Suppressor macrophage (primary cell): ENCODE measurements at regions not wholly inside any gene's neighbourhood (a gene's known extent, or its start where the extent isn't known, plus 50 kb on each side); places are given as distances from the start of the nearest gene placed in this dataset.
"Not testable (repeated sequence)": the region's sequence is repeated elsewhere in the genome, so short reads cannot be mapped to it uniquely, and the experiment has no call there.

Experiments used
- DNase-seq, 4 experiments: peaks; one replicate each; pipeline ENCODE4 v3.0.0-alpha.2; 2020 to 2022

DNA sequence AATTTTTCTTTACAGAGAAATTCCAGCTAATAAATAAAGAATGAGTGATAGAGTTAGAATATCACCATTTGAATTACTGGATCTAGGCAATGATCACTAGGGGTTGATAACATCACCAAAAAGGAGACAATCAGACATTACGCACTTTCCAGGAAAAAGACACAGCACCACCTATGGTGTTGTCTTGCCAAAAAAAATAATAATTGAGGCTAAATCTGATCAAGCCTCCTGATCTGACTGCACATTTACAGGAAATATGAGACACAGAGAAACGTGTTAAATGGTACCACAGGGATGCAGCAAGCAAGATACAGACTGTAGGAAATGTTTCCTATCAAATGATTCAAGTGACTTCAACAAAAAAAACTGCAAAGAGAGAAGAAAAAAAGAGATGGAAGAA lies 92.8 kb downstream of the EOMES start:
- no peak for DNase-seq

DNA sequence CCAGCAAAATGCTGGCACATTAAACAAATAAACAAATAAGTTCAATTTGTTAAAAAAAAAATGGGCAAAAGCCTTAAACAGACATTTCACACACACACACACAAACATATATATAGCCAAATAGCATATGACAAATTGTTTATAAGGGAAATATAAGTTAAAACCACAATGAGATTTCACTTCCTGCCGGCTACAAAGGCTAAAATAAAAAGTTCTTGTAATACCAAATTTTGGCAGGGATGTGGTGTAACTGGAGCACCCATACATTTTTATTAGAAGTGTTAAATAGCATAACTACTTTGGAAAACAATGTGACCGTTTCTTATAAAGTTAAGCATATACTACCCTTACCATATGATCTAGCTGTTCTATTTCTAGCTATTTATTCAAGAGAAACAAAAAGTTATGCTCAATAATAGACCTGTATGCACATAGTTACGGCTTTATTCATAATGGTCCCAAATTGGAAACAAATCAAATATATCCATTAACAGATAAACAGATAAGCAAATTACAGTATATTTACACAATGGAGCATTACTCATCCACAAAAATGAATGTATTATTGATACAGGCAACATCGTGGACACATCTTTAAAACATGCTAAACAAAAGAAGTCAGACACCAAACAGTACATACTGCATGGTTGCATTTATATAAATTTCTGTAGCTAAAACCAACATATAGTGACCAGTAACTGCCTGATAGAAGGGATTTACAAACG lies 93.9 kb downstream of the EOMES start:
- DNase-seq: peak in 2 of 4 experiments; percentile 46 to 55

DNA sequence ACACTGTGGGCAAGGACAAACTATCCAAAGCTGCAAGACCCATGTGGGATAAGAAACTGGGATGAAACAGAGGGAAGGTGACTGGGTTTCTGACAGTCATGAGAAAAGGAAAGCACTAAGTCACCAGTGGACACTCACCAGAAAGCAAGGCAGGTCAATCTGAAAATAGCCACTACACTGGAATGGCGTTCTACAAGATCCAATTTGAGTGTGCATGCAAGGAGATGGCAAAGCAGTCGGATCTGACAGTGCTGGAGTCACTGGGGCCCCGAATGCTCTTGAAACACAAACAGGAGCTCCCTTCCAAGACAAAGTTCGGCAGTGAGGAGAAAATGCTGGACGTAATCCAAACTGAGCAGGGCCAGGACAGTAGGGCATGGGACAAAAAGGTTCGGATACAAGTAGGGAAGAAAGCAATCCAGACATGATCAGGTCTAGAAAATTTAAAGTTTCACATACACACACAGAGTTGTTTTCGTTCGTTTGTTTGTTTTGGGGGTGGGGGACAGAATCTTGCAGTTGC lies 95.5 kb downstream of the EOMES start:
- DNase-seq: no peak

DNA sequence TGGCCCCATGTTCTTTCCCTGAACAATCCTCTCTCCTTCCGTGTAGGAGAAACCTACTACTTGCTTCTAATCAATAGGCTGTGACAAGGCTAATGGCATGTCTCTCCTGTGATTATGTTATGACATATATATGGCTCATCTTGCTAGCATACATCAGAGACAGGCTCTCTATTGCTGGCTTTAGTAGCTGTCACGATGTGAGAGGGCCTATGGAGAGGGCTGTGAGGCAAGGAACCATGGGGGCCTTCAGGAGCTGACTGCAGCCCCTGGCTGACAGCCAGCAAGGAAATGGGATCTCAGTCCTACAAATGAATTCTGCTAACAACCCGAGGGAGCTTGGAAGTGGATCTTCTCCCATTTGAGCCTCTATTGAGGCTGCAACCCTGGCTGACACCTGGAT lies 96.3 kb downstream of the EOMES start:
- no peak for DNase-seq

DNA sequence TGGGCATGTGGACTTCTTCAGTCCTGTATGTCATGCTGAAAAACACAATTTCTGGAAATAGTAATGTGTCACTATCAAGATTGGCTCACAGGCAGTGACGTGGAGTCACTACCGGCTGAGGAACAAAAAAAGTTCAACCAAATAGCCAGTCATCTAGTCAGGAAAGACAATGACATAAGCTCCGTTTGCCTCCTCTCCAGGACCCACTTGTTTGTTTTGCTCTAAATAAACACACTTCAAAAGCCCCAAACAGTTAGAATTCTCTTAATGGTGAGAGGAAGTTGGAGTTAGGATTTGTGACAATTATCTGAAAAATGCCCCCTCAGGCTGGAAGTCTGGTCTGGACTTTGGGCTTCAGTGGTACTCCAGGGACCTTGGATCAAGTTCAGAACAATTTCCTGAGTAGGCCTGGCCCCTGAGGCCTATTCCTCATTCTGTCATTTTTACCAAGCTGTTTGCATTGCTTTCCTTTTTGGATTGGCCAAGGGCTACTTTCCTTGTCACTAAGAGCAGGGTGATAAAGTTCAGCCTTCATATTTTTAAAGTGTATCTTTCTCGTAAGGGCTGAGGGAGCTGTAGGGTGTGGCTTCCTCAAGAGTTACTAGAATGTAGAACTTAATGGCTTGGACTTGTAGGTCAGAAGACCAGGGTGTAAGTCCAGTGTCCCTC lies 98.9 kb downstream of the EOMES start:
- peak in 3 of 4 experiments; percentile 19 to 48 (median 33) for DNase-seq

DNA sequence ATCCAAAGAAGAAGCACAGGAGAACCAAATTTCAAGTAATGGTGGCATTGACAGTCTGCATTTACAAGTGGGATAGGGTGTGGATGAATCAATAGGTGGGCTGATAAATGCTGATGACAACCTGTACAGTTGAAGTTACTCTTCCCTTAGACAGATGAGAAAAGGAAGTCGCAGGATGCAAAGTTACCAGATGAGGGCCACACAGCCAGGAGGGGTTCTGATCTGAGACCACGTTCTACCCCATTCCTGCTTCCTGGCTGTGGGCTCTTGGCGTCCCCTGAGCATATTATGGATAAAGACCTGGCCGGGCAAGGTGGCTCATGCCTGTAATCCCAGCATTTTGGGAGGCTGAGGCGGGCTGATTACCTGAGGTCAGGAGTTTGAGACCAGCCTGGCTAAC lies 104.6 kb downstream of the EOMES start:
- no peak for DNase-seq

DNA sequence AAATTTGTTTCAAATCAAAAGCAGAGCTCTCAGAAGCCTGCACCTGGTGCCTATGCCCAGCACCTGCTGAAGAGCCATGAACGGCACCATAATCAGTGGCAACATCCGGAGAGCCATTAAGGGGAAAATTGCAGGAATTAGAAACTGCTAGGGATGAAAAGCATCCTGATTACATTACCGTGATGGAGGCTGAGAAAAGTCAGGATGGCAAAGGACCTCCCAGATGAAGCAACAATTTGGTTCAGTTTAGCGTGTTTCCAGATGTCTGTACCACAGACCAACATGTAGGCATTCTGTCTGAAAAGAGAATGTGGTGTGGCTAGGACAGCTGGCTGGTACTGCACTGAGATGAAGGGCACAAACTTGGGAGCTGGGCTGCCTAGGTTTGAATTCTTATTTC lies 106.1 kb downstream of the EOMES start:
- no peak for DNase-seq

DNA sequence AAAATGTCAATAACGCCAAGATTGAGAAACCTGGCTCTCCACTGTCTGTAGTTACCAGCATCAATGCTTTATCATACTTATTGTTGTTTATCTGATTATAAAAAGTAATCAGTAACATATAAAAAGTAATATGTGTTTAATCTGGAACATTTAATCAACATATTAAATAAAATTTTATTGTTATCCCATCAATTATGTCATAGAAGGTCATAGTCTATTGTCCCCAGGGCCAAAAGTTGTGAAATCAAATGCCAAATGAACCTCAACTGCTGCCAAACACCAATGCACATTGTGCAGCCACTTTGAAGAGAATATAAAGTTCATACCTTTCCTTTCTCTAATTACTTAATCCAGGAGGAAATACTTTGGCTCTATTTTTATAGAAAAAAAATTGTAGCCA lies 106.6 kb downstream of the EOMES start:
- no peak for DNase-seq

DNA sequence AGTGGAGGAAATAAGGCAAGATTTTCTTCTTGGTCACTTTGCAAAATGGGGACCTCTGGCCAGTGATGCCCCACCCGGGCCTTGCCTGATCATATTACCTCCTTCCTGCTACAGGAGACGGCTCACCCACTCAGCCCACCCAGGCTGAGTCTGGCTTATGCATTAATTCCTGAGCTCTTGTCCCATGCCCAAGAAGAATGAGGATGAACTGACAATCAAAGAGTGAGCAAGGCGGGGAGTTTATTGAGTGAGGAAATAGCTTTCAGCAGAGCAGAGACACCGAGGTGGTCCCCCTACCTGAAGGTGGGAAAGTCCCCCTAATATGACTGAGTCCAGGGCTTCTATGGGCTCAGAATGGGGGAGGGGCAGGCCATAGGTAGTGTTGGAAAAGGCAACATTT lies 107.5 kb downstream of the EOMES start:
- DNase-seq: no peak

DNA sequence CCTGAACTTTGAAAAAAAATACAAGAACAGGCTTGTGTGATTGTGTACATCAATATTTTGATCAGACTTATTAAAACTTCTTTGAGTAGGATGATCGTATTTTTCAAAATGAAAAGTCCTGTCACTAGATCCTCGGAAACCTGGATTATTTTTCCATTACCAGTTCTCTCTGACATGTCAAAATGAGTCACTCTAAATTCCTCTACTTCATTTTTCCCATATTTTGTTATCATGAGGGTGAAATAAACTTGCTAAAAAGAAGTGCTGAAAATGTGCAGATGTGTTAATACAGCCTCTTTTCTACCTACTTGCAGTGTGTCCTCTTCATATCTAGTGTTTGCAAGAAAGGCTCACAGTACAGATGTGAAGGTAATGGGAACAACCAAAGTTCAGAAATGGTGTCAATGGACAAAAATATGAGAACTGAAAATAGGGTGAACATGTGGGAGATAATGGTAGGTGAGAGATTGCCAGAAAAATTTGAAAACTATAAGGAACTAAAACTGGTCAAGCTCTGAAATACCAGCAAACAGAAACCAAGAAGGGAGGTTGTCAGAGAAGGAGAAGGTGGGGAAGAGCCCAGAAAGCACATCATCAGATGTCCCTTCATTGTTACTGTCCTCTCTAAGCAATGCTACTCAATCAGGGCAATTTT lies 108.2 kb downstream of the EOMES start:
- no peak for DNase-seq

DNA sequence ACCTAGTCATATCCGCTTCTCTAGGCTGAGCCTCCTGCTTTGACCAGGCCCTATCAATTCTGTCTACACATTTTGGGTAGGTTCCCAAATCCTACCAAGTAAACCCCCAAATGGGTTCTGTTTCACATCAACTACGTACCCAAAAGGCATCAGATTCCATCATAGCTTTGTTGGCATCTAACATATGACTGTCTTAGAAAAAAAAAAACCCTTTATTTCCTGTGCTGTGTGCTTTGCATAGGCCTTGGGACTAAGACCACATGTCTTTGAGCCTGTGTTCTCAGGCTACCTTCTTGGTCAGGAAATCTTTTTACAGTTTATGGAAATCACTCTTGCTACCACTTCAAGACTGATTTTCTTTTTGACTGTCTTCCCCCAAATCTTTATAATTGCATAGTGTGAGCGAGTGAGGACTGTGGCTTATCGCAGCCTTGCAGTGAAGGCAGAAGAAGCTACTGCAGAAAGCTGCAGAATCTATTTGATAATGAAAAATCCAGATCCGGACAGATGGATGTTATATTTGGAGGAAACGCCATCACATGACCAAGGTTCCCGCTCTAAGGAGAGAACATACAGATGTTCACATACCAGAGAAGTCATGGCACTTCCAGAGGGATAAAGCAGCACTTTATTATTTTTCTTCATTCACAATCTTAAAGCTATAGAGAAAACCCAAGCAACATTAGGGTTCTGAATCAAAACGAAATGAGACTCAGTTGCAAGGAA lies 111.2 kb downstream of the EOMES start:
- DNase-seq: no peak

DNA sequence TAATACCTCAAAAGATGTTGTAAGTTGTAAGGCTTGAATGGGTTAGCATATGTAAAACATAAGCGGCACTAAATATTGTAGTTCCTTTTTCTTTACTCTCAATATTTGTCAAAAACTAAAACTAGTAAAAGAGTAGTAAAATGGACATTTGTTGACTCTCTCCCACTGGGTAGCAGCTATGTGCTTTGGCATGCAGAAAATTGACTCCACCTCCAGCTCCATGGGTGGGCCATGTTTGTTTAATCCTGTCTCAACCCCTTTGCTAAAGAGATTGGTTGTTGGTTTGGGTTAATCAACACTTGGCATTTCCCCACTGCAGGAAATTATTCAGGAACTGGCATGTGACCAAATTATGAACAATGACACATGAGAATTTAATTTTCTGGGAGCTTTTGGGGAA lies 114.8 kb downstream of the EOMES start:
- peak in 3 of 4 experiments; percentile 18 to 44 (median 26) for DNase-seq

DNA sequence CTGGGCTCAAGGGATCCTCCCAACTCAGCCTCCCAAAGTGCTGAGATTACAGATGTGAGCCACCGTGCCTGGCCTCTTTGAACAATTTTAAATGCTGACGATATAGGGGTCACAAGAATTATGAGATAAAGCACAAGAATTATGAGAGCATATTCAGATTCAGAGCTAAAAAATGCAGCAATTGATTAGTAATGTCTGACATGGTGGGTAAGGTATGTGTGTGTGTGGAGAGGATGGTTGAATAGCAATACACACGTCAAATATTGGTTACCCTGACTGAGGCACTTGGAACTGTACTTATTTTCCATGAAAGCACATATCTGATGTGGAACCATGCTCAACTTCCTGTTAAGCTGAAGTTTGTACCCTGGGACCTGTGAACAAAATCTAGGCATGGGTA lies 115.6 kb downstream of the EOMES start:
- no peak for DNase-seq

DNA sequence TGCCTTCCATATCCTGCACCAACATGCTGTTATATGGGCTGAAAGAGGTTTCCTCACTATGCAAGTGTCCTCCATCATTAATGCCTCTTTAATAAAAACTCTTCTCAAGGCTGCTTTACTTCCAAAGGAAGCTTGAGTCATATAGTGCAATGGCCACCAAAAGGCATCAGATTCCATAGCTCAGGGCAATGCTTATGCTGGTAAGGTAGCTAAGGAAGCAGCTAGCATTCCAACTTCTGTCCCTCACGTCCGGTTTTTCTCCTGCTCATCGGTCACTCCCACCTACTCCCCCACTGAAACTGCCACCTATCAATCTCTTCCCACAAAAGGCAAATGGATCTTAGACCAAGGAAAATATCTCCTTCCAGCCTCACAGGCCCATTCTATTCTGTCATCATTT lies 117.1 kb upstream of the SLC4A7 start:
- not testable (repeated sequence) for DNase-seq

DNA sequence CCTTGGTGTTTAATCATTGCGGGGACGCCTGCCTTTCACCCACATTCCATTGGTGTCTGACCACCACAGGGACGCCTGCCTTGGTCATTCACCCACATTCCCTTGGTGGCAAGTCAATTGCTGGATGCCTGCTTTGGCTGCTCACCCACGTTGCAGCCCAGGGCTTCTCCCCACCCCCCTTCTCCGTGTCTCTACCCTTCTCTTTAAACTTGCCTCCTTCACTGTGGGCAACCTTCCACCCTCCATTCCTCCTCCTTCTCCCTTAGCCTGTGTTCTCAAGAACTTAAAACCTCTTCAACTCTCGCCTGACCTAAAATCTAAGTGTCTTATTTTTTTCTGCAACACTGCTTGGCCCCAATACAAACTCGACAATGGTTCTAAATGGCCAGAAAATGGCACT lies 115.6 kb upstream of the SLC4A7 start:
- DNase-seq: not testable (repeated sequence)

DNA sequence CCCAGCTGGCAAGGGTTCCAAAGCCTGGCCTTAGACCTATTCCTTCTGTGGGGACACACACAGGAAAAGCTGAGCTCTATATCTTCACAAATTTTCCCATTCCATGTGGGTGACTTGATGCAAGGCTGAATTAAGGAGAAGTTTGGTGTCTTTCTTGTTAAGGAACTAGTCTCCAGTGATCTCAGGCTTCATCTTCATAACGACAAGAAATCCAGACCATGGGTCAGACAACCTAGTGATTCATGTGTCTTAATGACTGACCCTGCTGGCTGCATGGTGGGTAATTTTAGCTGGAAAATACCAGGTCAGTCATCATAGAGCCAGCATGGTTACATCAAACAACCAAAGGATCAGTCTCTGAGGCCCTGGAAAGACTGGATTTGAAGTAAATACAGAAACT lies 112.7 kb upstream of the SLC4A7 start:
- peak; percentile 52 to 92 (median 80) for DNase-seq

DNA sequence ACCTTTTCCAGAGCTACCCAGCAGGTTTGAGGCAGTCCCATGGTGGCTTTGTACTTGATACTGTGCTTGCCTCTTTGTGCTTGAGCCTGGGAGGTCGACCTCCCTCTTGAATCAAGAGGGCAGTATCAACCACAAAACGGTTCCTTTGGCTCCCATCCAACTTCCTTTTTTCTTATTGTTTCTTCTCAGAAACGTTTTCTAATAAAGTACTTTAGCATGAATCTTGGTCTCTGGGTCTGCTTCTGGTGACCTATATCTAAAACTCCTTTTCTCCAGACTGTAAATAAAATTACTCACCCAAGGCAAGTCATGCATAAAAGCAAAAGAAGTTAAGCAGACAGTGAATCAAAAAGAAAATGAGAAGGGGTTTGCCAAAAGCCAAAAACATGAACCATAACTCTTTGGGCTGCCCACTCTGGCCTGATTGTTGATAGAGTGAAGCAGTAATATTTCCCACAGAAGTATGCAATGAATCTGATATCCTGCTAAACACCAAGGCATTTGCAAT lies 112.2 kb upstream of the SLC4A7 start:
- DNase-seq: peak; percentile 24 to 91 (median 87)

DNA sequence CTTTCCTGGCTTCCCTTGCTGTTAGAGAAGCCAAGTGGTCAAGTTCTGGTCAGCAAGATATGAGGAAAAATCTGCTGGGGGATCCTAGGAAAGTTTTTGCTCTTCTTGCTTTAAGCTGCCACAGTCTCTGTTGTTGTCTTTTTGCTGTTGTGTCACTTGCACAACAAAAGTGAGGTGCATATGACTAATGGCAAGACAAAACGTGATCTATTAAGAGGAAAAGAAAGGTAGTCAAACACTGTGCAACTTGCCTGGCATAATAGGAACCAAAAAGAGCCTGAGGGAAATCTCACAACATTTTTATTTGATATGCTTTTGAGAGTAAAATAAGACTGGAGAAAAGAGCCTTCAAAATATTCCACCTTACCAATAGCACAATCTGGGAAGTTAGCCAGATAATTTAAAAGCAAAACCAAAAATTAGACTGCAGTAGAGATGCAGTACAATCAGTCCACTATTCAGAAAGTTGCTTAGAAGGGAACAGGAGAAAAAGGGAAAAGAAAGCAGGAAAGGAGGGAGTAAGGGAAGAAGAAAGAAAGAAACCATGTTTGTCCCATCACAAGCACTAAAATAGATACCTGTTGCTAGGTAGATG lies 110.0 kb upstream of the SLC4A7 start:
- peak in 2 of 4 experiments; percentile 20 to 27 for DNase-seq

DNA sequence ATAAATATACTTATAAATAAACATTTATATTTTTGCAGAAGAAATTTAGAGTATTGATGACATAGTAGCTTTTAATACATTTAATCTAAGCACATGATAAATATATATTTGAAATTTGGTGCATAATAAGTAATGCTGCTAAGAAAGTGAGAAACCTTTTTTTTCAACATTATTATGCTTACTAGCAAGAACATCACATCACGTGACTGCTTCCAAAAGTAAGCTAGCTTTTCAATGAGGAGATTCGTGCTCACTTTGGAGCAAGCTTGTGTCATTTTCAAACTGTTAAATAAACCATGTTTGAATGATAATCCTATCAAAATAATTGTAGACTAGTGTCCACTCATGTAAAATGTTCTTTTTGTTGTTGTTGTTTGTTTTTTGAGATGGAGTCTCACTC lies 109.0 kb upstream of the SLC4A7 start:
- no peak for DNase-seq

DNA sequence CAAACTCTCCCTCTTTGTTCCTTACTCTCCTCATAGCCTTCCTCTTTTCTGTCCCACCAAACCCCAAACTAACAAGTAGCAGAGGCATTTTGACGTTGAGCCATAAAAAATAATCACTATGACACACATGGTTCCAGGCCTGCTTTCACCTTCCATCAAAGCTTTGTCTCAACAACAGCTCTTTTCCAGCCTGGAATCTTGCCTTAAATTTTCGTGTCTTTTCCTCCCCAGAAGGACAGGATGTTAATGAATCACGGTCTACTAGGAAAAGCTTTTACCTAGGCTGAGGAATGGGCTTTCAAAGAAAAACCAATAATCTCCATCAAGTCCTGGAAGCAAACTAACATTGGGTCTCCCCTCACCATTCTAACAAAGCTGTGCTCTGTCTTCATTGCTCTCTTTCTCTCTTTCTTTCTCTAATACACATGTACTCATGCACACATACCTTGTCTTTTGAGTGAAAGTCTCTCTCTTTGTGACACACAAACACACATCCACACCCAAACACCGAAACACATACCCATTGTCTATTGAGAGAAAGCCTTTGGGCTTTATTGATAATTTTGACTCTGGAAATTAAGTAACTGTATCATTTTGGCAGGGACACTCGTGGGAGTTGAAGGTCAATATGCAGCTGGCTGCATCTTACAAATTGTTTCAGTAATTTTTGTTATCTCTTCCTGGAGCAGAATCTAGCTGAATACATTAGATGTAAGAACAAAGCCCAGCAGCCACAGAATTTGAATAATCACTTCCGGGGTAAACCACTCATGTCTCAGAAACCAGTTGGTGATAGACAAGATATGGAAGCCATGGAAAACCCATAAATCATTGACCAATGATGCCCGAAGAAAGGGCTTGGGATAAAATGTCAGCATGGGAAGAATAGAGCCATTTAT lies 107.4 kb upstream of the SLC4A7 start:
- DNase-seq: peak in 2 of 4 experiments; percentile 16 to 36
